Hematopoietic multipotent progenitor cell treated with erythropoietin and hydrocortisone succinate and interleukin-3 and kit ligand, for 4 days (in vitro differentiated cells): ENCODE measurements at regions not wholly inside any gene's neighbourhood (a gene's known extent, or its start where the extent isn't known, plus 50 kb on each side); places are given as distances from the start of the nearest gene placed in this dataset.

Experiments
- DNase-seq: peaks from one replicate; pipeline ENCODE4 v3.0.0-alpha.2; 2015

GRCh38 chr19:31718032-31718431 lies 368.8 kb upstream of the TSHZ3 start:
- DNase-seq = no peak

DNA sequence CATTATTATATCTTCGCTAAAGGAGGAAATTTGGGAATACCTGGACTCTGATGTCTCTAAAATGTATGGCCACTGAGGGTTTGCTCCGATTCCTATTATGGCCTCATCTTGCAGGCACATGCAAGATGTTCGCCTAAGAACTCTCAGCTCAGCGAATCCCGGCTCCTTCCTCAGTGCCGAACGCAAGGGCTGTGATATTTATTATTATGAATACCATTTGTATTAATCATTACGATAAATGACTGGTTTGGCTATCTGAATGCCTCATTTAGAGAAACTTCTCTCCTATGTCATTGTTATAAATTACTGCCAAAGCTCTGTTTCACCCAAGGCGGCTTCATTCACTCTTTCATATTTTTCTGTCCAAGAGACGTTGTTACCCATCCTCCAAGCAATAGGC lies 369.7 kb upstream of the TSHZ3 start:
- DNase-seq = no peak

DNA sequence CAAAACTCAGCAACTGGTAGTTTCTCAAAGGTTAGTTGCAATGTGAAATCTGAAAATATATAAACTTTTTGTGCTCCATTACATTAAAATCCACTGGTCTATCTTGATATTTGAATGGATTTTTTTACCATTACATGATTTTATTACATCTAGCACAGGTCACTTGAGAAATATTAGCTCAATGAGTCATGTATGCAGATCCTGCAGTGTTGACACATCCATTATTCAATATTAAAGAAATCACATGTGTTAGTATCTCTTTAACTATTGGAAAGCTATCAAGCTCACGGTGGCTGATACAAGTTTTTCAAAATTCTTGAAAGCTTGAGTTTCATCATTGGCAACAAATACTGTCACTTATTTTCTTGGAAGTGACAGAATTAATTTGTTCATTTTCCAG lies 373.9 kb upstream of the TSHZ3 start:
- DNase-seq = no peak

DNA sequence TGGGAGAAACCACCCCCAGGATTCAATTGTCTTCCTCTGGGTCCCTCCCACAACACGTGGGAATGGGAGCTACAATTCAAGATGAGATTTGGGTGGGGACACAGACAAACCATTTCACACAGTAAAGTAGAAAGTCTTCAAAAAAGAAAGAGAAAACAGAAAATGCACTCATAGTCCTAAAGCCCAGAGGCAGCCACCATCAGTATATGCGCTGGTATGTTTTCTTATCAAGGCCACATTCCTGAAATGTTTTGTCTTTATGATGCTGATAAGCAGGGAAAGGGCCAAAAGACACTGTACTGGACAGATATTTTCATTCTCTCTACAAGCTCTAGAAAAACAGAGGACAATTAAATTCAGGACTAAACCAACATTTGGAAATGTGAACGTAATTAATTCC lies 375.8 kb upstream of the TSHZ3 start:
- DNase-seq = no peak

DNA sequence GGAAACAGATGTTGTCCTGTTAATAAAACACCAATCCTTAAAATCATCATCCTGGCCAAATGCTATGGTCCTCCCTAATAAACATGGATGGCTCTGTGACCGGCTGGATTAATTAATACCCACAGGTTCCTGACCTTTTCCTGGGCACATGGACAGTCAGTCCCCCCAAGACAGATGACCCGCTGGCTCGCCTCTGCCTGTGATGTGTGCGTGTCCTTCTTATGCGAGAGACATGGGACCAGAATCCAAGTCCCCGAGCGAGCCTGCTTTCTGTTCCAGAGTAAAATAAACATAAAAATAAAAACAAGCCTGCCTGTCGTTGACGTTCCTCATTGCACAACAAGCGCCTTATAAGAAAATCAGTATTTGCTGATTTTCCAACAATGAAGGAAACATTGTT lies 378.3 kb upstream of the TSHZ3 start:
- DNase-seq = no peak

- no peak for DNase-seq
Measured at GRCh38 chr19:31730270-31730669, 381.0 kb upstream of the TSHZ3 start.

DNA sequence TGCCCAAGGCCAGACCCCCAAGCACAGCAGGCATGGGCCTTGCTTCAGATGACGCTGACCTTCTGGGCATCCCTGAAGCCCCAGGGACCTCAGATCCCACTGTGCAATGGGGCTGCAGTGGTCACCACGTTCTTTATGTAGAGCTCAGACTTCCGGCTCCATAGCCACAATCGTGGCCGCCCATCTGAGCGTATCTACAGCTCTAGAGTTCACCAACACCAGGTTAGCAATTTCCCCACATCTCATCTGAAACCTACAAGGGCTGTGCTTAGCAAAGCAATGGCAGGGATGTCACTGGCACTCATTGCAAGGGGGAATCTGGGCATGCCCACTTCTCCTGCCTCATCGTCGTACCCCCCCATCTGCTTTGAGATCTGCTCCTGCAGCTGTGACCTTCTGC lies 384.4 kb upstream of the TSHZ3 start:
- DNase-seq = no peak

DNA sequence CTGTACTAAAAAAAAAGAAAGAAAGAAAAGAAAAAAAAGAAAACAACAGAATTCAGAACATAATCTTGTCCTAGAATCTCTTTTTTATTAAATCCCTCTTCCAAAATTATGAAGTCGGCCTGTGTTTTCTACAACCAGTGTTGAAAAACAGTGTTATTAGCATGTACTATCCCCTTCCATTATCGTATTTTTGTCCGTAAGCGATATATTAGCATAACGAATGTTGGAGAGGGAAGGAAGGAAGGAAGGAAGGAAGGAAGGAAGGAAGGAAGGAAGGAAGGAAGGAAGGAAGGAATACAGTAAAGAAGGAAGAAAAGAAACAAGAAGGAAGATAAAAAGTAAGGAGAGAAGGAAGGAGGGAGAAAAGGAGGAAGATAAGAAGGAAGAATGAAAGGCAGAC lies 393.0 kb upstream of the TSHZ3 start:
- DNase-seq = no peak

DNA sequence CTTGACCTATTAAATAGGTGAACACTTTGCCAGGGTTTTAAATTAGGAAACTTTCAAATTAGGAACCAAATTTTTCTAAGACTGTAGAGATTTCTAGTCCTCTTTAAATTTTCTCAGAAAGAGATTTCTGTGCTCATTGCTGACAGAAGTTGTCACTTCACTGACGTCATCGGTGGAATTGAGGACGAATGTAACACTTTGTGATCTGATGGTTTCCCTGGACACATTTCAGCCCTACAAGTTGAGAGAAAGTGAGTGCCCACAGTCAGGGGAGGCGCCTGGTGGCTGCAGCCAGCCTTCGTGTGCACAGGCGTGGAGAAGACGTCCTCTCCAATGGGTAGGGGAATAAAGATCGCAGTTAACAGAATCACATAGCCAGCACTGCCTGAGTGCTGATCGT lies 396.5 kb upstream of the TSHZ3 start:
- no peak for DNase-seq

- no peak for DNase-seq
Measured at GRCh38 chr19:31749231-31749630, 400.0 kb upstream of the TSHZ3 start.

DNA sequence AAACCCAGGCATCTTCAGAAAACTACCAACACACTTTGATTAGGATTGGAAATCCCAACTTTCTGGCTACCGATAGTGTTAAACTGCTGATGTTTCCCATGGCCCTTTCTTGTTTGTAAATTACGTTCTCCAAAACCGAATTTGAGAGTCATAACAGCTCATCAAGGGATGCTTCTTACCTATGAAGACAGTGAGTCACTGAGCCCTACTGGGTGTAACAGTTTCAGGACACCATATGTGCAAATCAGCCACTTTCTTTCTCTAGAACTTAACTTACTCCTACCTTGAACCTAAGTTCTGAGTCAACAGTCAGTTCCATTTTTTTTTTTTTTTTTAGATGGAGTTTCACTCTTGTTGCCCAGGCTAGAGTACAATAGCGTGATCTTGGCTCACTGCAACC lies 410.1 kb upstream of the TSHZ3 start:
- no peak for DNase-seq

- DNase-seq = no peak
Measured at GRCh38 chr19:31761281-31761913, 412.2 kb upstream of the TSHZ3 start.

DNA sequence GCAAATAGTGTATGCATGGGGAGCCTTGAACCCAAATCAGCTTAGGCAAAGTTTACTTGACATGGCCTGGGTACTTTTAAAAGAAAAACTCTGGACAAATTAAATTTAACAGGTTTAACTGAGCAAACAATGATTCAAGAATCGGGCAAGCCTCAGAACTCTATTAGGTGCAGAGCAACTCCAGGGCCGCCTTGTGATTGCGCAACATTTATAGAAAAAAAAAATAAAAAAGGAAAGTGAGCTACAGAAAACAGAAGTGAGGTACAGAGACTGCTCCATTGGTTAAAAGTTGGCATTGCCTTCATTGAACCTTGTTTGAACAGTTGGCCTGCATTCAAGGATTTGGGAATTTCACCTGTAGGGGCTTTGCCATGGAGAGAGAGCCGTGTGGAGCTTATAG lies 421.0 kb upstream of the TSHZ3 start:
- peak; percentile 44 for DNase-seq

- DNase-seq = no peak
Measured at GRCh38 chr19:31772915-31773314, 423.7 kb upstream of the TSHZ3 start.

DNA sequence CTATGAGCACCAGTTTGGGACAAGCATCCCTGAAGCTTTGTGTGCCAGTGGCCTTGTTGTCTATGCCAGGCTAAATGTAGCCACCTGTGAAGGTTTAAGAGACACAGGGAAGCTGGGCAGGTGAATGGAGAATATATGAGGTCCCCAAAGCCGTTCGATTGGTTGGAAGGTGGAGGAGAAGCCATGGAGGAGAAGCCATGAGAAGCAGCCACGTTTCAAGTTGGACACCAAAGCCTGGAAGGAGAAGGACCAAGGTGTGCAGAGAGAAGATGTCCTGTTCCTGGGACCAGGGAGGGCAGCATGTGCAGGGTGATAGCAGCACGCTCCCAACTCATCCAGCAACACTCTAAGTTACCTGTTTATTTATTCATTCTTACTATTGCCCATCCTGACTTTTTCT lies 432.3 kb upstream of the TSHZ3 start:
- DNase-seq = no peak

DNA sequence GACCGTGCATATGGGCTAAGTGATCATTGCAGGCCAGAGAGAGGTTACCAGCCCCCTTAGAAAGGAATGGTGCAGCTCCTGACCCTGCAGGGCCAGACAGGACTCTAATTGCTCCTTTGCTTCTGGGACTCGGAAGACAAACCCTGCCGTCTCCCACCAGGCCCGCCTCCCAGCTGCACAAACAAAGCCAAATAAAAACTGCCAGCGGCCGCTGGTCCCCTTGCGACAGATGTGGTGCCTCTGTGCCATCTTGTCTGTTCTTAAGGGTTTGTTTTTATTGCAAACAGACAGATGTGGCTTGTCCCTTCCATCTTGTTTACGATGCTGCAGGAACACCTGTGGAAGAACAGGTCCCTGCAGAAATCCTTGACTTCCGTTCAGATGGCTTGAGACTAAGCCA lies 434.4 kb upstream of the TSHZ3 start:
- DNase-seq = no peak

DNA sequence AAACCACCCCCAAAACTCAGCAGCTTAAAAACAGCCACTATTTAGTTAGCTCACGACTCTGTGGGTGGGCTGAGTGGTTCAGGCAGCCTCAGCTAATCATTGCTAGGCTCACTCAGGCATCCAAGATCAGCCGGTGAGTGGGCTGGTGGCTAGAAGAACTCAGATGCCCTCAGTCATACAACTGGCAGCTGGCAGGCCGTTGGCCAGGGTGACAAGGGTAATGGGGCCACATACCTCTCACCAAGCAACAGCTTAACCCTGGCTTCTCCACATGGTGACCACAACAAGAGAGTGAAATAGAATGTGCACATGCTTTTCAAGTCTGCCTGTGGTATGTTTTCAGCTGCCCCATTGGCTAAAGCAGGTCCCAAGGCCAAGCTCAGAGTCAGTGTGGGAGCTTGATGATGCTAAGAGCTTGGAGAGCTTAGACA lies 435.4 kb upstream of the TSHZ3 start:
- DNase-seq = no peak

GRCh38 chr19:31801611-31802010 lies 452.4 kb upstream of the TSHZ3 start:
- no peak for DNase-seq

GRCh38 chr19:31803835-31804446 lies 454.7 kb upstream of the TSHZ3 start:
- no peak for DNase-seq

GRCh38 chr19:31804668-31805067 lies 455.4 kb upstream of the TSHZ3 start:
- peak; percentile 4 for DNase-seq

GRCh38 chr19:31810536-31811109 lies 461.4 kb upstream of the TSHZ3 start:
- no peak for DNase-seq

DNA sequence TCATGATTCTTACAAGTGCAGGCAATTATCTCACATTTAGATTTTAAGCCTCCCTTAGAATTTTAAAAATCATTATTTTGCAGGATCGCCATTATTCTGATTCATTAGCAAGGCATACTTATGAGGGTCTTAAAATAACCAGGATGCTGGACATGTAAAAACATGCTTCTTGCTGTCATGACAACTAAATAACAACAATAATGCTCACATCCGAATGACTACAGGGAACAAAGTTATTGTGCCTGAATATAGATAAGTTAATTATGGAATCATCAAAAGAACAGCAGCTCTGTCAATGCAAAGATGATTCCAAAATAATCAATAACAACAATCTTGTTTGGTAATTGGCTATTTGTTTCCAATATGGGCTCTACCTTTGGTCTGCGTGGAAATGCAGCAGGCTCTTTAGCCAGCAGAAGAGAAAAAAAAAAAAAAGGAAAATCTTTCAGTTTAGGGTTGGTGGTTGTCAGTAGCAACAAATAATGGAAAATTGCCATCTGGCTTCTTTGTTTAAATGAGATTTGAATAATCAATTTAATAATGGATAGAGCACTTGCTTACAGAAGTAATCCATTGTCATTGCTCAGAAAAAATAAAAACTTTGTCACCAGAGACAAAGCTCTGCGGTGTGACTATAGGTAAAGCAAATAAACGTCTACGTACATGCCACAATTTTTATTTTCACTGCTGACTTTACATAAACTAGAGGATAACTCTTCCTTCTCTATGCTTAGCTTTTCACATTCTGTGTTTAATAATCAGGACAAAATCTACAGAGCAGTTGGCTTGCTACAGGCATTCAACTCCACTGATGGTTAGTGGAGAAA lies 468.9 kb upstream of the TSHZ3 start:
- DNase-seq = no peak

DNA sequence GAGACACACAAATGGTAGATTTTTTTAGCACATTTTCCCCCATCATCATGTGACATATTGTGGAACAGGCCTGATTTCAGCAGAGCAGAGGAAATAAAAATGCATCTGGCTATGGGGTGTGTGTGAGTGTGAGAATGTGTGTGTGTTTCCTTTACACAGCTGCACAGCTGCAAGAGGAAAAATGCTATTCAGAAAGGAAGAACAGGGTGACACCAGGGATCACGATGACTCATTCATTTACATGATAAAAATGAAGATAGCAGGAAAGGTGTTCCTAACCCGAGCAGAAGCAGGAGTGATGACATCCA lies 469.5 kb upstream of the TSHZ3 start:
- DNase-seq = peak; percentile 1

GRCh38 chr19:31819837-31820236 lies 470.6 kb upstream of the TSHZ3 start:
- no peak for DNase-seq
